GM19035 (cell line): ENCODE measurements at regions not wholly inside any gene's neighbourhood (a gene's known extent, or its start where the extent isn't known, plus 50 kb on each side); places are given as distances from the start of the nearest gene placed in this dataset.
"Not testable (repeated sequence)": the region's sequence is repeated elsewhere in the genome, so short reads cannot be mapped to it uniquely, and the experiment has no call there.

ENCODE experiments used
- ATAC-seq: cut with Tn5 transposase; IDR thresholded peaks from one replicate; pipeline ENCODE4 v1.9.1; 2021; ENCODE audit not compliant: unreplicated experiment

- ATAC-seq, result no peak
Observed at GRCh38 chr3:105118905-105119304, 247.8 kb upstream of the ALCAM start.

- ATAC-seq, result no peak
Observed at GRCh38 chr3:105119801-105120340, 246.8 kb upstream of the ALCAM start.

GRCh38 chr3:105130911-105131310 is 235.8 kb upstream of the ALCAM start:
- ATAC-seq, result no peak

DNA sequence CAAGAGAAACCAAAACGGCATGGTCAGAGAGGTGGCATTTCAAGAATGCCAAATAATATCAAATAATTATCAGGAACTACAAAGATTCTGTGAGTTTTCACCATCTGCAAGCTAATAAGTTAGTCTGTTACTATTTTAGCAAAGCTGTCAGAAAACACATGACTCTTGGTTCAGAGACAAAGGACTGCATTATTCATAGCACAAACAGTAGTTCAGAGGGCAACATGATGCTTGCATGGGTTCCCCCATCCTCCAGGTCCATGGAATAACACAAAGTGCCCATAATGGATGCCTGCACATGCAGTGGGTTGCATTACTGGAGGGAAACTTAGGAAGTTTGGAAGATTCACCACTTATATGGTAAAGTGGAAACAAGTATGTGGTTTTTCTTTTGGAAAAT is 228.8 kb upstream of the ALCAM start:
- no peak for ATAC-seq

GRCh38 chr3:105139881-105140560 is 226.7 kb upstream of the ALCAM start:
- ATAC-seq, result no peak

DNA sequence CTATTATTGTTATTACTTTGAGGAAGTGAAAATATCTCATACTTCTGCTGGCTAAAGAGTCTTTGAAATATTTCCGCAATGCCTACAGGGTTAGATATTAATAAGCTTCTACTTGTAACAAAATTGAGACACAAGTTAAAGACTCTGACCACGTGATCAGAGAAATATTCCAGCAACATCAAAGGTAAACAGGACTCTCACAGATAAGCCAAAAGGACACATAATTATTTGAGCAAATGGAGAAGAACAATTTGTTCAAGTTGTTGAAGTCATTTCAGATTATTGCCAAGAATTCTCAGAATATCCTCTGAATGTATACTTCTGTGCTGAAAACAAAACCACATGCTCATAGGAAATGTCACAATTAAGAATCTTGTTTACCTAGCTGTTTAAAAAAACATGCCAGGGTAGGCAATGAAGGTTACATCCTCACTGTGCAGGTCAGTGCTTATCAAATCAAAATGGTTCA is 225.8 kb upstream of the ALCAM start:
- ATAC-seq, result no peak

GRCh38 chr3:105144837-105145236 is 221.9 kb upstream of the ALCAM start:
- no peak for ATAC-seq

GRCh38 chr3:105145511-105145910 is 221.2 kb upstream of the ALCAM start:
- ATAC-seq, result no peak

GRCh38 chr3:105149197-105149596 is 217.5 kb upstream of the ALCAM start:
- ATAC-seq, result not testable (repeated sequence)

- no peak for ATAC-seq
Observed at GRCh38 chr3:105152987-105153386, 213.7 kb upstream of the ALCAM start.

- ATAC-seq, result no peak
Observed at GRCh38 chr3:105154692-105155091, 212.0 kb upstream of the ALCAM start.

DNA sequence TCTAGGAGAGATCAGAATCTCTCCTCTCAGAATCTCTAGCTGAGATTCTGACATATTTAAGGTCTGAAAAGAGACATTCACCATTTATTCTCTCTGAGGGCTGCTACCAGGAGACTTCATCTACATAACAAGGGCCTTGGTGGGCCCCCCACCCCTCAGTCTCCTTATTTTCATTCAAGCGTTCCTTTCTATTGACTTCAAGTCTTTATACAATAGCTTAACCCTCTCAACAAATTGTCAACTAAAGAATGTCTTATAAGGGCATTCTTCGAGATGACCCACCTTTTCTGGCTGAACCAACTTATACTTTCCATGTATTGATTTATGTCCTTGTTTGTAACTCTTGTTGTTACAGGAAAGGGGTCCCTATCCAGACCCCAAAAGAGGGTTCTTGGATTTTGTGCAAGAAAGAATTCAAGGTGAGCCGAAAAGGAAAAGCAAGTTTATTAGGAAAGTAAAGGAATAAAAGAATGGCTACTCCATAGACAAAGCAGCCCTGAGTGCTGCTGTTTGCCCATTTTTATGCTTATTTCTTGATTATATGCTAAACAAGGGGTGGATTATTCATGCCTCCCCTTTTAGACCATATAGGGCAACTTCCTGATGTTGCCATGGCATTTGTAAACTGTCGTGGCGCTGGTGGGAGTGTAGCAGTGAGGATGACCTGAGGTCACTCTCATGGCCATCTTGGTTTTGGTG is 209.5 kb upstream of the ALCAM start:
- ATAC-seq, result no peak

DNA sequence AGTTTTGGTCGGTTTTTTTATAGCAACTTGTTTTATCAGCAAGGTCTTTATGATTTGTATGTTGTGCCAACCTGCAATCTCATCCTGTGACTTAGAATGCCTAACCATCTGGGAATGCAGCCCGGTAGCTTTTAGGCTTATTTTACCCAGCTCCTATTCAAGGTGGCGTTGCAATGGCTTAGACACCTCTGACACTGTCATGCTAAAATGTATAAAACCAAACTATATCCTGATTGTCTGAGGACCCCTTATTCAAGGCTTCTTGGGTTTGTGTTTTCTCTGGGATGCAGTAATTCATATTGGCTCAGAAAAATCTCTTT is 209.0 kb upstream of the ALCAM start:
- no peak for ATAC-seq

DNA sequence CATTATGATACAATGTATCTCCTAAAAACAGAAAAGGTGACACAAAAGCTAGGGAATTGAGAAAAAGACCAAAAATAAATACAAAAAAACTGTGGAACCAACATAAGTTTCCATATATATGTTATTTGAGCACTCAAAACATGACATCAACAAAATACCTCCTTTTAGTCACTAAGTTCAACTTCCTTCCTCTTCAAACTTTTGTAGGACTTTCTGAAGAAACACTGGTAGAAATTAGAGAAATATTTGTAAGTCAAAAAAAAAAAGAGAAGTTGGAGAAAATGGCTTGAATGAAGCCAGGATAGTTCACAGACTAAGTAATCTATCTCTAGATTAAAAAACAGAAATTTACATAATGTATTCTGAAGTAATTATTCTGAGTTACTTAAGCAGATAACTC is 208.4 kb upstream of the ALCAM start:
- no peak for ATAC-seq

DNA sequence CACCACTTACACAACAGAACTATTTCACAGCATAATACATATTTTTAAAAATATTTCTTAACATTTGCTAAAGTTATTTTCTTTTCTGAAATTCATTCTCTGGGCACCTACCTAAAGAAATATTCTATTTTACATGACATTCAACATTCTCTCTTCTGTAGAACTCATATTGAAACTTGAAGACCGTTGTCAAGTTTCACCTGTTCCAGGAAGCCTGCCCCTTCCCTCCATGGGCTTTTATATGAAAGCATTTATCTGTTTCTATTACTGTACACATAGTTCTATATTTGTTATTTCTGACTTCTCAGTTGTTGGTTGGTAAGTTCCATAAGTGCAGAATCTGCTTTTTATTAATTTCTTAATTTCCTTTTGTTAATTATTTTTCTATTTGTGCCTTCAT is 204.3 kb upstream of the ALCAM start:
- no peak for ATAC-seq

DNA sequence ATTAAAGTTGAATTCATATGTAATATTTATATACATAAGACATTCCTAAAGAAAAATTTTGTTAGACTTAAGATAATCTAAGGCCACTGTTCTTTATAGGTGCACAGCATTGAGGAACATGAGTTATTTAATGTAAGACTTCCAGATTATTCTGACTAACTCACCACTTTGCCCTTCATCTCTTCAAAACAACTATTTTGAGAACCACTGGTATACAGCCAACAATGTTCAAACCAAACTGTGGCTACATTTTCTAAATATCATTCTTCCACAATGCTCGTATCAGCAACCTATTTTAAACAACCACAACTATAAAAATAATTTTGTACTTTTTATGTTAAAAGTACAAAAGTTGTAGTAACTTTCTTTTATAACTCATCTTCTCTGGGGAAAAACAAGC is 199.8 kb upstream of the ALCAM start:
- ATAC-seq, result no peak

DNA sequence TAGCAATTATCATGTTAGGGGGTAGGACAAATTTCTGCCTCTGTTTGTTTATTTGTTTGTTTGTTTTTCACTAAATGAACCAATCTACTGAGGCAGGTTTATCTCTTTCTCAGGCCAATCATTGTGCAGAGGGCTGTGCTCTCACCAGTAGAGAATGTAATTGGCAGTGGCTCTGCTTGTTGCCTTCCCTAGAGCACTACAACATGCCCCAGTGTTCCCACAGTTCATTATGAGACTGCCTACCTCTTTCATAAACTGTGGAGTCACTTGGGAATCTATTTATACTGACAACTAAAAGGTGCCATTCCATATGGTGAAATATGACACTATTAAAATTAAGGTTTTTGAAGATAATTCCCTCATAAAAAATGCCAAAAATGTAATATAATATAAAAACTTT is 196.3 kb upstream of the ALCAM start:
- ATAC-seq, result no peak

DNA sequence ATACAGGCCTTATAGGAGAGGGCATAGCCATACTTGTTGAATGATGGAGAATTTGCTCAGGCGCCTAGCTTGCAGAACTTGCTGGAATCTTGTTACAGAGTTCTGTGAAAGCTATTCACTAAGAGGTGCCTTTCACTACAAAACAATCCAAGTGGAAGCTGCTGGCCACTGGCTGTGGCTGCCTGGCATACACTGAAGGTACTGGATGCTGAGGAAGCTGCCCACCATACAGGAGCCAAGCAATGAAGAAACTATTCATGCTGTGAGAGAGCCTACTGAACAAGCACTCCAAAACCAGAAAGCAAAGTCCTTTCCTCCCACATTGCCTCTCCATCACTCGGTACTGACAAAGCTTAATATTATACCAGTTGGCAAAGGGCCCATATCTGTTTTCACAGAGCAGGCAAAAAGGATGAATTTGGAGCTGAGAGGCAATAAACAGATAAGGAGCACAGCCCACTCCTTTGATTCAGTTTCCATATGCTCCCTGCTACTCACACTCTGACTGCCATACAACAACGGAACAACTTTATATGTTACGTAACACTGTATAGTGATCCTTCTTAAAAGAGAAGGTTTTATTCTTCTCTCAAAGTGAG is 192.6 kb upstream of the ALCAM start:
- no peak for ATAC-seq

DNA sequence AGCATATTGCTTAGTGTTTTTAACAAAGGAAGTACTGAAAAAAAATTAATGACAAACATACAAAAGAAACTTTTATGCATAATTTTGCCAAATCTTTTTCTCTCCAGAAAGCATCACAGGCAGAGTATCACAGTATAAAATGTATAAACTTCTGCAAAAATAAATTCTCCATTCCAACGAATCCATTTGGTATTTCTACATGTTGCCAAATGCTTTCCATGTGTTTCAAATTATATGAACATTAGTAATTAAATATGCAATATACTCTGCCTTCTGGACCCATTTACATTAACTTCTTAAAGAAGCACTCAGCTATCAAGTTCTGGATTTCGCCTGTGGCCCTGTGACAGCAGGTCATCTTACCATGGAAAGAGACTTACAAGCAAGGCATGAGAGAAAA is 189.1 kb upstream of the ALCAM start:
- ATAC-seq, result no peak

GRCh38 chr3:105187344-105187743 is 179.4 kb upstream of the ALCAM start:
- ATAC-seq, result no peak

- ATAC-seq, result no peak
Observed at GRCh38 chr3:105195260-105195659, 171.4 kb upstream of the ALCAM start.

DNA sequence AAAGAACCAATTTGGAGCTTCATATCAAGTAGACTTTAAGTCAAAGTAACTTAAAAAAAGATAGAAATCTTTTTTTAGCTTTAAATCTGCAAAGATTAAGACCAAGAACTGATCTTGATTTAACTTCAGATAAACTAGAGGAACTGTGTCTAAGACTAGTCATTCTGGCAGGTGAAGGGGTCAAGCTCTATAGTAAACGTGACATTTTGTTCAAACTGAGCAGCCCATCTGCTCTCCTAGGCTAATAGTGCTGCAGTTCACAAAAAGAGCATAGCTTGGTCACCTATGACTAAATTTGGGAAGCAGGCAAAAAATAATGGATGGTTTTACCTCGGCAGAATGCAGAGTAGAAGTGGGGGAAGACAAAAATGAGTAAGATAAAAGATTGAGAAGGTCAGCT is 168.8 kb upstream of the ALCAM start:
- ATAC-seq, result no peak
